Activated naive CD4-positive, alpha-beta T cell treated with anti-CD3 and anti-CD28 coated beads, Interleukin-2, amount 50 U/mL, for 72 hours (primary cell): ENCODE measurements at regions not wholly inside any gene's neighbourhood (a gene's known extent, or its start where the extent isn't known, plus 50 kb on each side); places are given as distances from the start of the nearest gene placed in this dataset.
A peak's percentile ranks its signal among the peaks of the same experiment; 100 is the strongest.

Source experiments
- ATAC-seq, 2 donors: fragments of 150-1000 bp; cut with Tn5 transposase; 2 replicates each; pipeline ENCODE4 v1.10.0; 2021; ENCODE audit warnings: mild to moderate bottlenecking in 2 of 2, moderate library complexity in 2 of 2
- DNase-seq, 2 donors: peaks; one replicate each; pipeline ENCODE4 v3.0.0; 2021 to 2022; ENCODE audit warnings: low spot score in 2 of 2
- H3K27ac Mint-ChIP-seq, 2 donors: one replicate each; pipeline ENCODE4 v1.8.0; 2022; ENCODE audit warnings: mild to moderate bottlenecking in 2 of 2, mixed read lengths in 2 of 2
- H3K36me3 Mint-ChIP-seq, 2 donors: one replicate each; pipeline ENCODE4 v1.8.0; 2022; ENCODE audit warnings: mixed read lengths in 2 of 2
- H3K9me3 Mint-ChIP-seq, 2 donors: one replicate each; pipeline ENCODE4 v1.8.0; 2022; ENCODE audit warnings: mixed read lengths in 2 of 2

DNA sequence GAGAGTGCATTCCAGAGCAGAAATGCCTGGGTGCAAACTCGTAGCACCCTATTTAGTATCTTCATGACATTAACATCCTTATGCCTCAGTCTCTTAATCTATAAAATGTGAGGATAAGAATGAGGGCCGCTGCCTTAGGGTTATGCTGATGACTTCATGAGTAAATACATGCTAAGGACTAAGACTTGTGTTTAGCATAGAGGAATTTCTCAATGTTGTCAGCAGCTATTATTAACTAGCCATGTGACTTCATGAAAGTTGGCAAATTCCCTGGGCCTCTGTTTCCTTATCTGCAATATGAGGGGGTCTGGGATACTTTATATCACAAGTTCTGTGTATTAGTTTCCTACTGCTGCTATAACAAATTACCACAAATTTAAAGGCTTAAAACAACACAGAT is 108.1 kb upstream of the RIPOR2 start:
- H3K9me3 Mint-ChIP-seq, result no peaks in the 10 kb centered on the region
- peaks cover 5 to 11% of the 10 kb centered on the region in 2 donors for H3K36me3 Mint-ChIP-seq
- no peak for DNase-seq
- ATAC-seq, result no peak
- no peak overlapping the region for H3K27ac Mint-ChIP-seq

DNA sequence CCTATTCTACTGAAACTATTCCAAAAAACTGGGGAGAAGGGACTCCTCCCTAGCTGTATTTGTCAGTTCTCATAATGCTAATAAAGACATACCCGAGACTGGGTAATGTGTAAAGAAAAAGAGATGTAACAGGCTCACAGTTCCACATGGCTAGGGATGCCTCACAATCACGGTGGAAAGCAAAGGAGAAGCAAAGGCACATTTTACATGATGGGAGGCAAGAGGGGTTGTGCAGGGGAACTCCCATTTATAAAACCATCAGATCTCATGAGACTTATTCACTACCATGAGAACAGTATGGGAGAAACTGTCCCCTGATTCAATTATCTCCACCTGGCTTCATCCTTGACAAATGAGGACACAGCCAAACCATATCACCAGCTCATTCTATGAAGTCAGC is 111.2 kb upstream of the RIPOR2 start:
- no peak overlapping the region for H3K27ac Mint-ChIP-seq
- DNase-seq (no peak), ATAC-seq (no peak)
- no peaks in the 10 kb centered on the region for H3K9me3 Mint-ChIP-seq
- H3K36me3 Mint-ChIP-seq, result no peaks in the 10 kb centered on the region

DNA sequence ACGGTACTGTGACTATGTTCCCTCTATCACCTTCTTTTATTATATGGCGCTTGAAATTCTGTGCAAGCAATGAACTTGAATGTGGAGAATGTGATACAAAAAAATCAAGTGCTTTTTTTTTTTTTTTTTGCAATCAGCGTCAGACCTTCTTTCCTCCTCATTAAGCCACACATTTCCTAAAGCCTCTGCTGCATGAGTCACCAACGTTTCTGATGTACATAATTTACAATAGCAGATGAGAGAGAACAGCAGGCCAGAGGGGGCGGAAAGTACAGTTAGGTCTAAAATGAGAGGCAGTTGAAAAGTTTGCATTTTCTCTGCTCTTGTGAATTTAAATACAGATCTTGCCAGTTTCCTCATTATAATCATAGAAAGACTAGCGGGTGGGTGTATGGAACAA is 114.6 kb upstream of the RIPOR2 start:
- H3K9me3 Mint-ChIP-seq, result no peaks in the 10 kb centered on the region
- H3K27ac Mint-ChIP-seq, result peak overlapping the region; percentile 65 to 78
- peaks cover 0 to 6% of the 10 kb centered on the region in 2 donors for H3K36me3 Mint-ChIP-seq
- peak in 1 of 2 donors; percentile 33 for DNase-seq
- peak; percentile 92 to 99 for ATAC-seq

DNA sequence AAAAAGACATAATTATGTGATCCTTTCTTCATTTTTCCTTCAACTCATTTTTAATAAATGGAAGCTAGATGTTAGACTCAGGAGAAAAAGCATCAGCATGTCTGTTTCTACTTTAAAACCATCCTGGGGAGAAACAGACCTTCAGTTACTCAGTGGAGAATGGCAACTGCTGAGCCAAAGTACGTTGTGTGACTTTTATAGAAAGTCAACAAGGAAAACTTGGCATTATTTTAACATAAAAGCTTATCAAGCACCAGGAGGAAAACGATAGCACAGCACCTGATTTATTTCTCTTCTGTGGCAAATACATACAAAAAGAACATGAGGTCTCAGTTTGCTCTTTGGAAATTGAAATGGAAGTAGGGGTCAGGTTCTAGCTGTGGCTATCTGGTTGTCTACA is 115.3 kb upstream of the RIPOR2 start:
- no peak for DNase-seq
- H3K27ac Mint-ChIP-seq, result peak overlapping the region; percentile 65 to 78
- peaks cover 0 to 10% of the 10 kb centered on the region in 2 donors for H3K36me3 Mint-ChIP-seq
- no peak for ATAC-seq
- peaks cover 5 to 6% of the 10 kb centered on the region in 2 donors for H3K9me3 Mint-ChIP-seq

DNA sequence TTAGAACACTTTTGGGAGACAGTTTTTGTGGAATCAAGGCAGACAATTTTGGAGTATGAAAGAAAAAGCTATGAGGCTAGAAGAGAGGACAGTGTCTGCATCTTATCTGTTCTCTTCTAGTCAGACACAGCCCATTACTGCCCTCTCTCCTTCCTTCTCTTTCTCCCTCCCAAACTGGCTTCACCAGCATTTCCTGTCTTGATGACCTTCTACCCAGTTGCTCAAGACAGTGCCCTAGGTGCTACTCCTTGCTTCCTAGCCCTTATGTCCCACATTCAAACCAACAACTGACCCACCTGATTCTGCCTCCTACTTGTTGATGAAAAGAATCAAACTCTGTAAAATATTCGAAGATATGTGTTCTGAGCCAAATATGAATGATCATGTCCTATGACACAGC is 116.4 kb upstream of the RIPOR2 start:
- DNase-seq (no peak), ATAC-seq (no peak)
- no peak overlapping the region for H3K27ac Mint-ChIP-seq
- peaks cover 12 to 14% of the 10 kb centered on the region in 2 donors for H3K9me3 Mint-ChIP-seq
- H3K36me3 Mint-ChIP-seq, result peaks cover 0 to 15% of the 10 kb centered on the region in 2 donors

DNA sequence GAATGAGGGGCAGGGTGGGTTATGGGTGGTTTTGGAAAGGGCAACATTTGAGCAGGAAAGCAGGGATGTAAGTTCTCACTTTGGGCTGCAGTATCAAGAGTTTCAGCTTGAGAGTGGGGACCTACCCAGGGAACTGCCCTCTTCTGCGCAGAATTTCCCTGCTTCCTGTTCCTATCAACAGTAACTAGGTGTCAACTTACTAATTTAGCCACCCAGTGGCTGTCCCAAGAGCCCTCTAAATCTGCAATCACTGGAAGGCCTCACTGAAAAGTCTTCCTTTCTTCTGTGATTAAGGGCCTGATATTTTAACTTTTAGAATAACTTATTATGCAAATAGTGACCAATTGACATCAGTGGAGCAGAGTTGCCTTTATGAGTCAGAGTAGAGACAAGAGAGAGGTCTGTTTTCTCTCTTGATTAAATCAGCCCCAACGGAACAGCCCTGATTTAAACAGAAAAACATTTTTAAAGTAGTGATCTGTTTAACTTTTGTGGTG is 118.2 kb upstream of the RIPOR2 start:
- Mint-ChIP-seq H3K9me3 (peaks cover 12 to 15% of the 10 kb centered on the region in 2 donors), H3K27ac (peak overlapping the region; percentile 32 to 36), H3K36me3 (peaks cover 0 to 15% of the 10 kb centered on the region in 2 donors)
- DNase-seq, result no peak
- ATAC-seq, result peak in 1 of 2 donors; percentile 35

DNA sequence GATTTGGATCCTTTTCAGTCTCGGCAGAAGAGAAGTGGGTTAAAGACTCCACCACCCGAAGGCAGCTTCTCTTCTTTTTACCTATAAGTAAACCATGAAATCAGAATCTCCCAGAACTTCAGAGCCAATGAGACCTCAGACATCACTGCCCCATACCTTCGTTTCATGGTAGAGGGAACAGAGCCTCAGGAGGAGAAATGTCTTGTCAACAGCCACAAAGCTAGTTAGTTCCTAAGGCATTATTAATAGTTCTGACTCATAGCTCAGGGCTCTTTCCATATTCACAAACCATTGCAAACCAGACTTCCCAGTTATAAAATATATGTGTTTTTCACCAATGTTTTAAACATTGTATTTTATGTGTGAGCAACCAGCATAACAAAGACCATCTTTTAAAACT is 118.7 kb upstream of the RIPOR2 start:
- DNase-seq, result no peak
- H3K36me3 Mint-ChIP-seq, result peaks cover 0 to 15% of the 10 kb centered on the region in 2 donors
- ATAC-seq, result no peak
- H3K9me3 Mint-ChIP-seq, result peaks cover 12 to 15% of the 10 kb centered on the region in 2 donors
- H3K27ac Mint-ChIP-seq, result peak overlapping the region in 1 of 2 donors; percentile 36

DNA sequence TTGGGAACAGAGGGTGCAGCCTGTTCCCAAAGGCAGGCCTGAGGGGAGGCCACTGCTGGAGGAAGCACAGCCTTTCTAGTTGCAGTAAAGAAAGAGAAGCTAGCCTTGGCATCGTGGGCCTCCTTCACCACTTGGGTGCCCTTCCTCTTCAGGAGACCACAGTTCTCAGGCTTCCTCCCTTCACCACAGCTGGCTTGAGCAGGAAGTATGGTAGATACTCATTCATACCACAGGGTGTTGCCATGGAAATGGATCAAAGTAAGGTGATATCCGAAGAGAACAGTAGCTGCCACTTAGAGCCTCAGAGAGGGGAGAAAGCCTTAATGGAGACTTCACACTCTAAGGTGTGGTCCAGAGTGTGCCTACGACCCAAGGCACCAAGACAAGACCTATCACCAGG is 120.4 kb upstream of the RIPOR2 start:
- Mint-ChIP-seq H3K27ac (peak overlapping the region; percentile 75 to 95), H3K36me3 (peaks cover 0 to 15% of the 10 kb centered on the region in 2 donors), H3K9me3 (peaks cover 12 to 15% of the 10 kb centered on the region in 2 donors)
- peak; percentile 97 to 99 for ATAC-seq
- DNase-seq, result peak; percentile 63 to 70

DNA sequence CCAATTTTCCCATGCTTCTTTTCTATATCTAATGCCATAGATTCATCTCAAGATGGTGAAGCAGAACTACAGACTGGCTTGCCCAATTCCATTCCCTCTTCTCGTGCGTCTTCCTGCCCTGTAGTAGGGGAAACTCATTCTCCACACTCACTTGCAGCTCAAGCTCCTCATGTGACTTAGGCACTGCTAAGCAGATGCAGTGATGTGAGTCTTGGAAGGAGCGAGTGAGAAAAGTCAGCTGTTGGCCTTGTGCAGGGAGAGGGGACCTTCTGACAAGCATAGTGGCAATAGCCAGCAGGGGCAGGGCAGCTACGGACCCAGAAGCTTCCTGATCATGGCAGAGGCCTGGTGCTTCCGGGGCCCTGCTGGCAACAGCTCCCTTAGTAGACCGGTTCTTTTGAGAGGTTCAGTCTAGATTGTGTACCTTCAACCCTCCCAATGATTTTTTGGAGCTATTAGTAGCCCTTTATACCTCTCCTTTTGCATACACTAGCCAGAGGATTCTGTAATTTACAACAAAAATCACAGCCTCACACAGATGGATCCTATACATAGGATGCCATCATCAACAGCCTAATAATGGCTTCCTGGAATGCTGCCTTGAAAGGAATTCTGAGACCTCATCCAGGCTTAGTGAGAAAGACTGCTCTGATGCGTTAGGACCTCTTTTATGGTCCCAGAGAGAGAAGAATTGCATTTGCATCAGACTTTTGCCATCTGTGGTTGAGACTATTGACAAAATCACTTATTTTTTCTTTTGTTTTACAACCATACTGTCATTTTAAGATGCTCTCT is 121.5 kb upstream of the RIPOR2 start:
- DNase-seq, result no peak
- Mint-ChIP-seq H3K9me3 (peaks cover 12 to 15% of the 10 kb centered on the region in 2 donors), H3K36me3 (peaks cover 0 to 15% of the 10 kb centered on the region in 2 donors), H3K27ac (peak overlapping the region; percentile 30 to 73)
- no peak for ATAC-seq

DNA sequence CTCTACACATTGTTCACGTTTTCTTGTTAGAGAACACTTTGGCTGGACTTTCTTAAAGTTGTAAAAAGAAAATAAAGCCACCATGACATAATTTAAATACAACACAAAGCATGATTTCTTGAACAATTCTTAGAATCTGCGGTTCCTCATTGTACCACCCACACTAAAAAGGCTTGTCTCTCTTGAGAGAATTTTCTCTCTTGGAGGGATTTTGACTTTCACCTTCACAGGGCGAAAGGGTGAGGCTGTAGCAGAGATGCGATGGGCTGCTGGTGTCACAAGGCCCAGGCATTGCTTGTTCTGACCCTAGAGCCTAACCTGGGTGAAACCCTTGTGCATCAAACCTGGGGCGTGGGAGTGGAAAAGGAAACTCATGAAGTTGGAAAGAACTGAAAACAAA is 122.7 kb upstream of the RIPOR2 start:
- no peak for ATAC-seq
- Mint-ChIP-seq H3K27ac (peak overlapping the region in 1 of 2 donors; percentile 26), H3K9me3 (peaks cover 12 to 15% of the 10 kb centered on the region in 2 donors), H3K36me3 (peaks cover 0 to 15% of the 10 kb centered on the region in 2 donors)
- DNase-seq, result no peak

DNA sequence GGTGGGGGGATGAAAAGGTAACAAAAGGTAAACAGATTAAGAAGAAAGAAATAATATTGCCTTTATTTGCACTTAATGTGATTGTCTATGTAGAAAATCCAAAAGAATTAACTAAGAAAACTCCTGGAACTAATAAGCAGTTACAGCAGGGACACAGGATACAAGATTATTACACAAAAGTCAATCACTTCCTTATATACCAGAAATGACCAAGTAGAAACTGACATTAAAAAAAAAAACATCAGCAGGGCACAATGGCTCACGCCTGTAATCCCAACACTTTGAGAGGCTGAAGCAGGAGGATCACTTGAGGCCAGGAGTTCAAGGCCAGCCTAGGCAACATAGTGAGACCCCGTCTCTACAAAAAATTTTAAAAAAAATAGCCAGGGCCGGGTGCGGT is 123.2 kb upstream of the RIPOR2 start:
- H3K9me3 Mint-ChIP-seq, result peaks cover 12 to 15% of the 10 kb centered on the region in 2 donors
- H3K27ac Mint-ChIP-seq, result peak overlapping the region in 1 of 2 donors; percentile 26
- peaks cover 0 to 15% of the 10 kb centered on the region in 2 donors for H3K36me3 Mint-ChIP-seq
- ATAC-seq, result no peak
- DNase-seq, result no peak

DNA sequence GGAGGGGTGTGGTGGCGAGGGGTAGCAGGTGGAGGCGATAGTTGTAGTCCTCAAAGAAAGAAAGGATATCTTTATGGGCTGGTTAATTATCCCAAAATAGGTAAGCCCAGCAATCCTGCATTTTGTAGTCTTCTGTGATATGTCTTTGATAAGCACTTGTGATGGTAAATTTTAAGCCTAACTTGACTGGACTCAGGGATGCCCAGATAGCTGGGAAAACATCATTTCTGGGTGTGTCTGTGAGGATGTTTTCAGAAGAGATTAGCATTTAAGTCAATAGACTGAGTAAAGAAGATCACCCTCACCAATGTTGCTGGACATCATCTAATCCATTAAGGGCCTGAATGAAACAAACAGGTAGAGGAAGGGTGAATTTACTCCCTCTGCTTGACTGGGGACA is 124.8 kb upstream of the RIPOR2 start:
- no peak for DNase-seq
- H3K9me3 Mint-ChIP-seq, result peaks cover 12 to 19% of the 10 kb centered on the region in 2 donors
- no peak overlapping the region for H3K27ac Mint-ChIP-seq

DNA sequence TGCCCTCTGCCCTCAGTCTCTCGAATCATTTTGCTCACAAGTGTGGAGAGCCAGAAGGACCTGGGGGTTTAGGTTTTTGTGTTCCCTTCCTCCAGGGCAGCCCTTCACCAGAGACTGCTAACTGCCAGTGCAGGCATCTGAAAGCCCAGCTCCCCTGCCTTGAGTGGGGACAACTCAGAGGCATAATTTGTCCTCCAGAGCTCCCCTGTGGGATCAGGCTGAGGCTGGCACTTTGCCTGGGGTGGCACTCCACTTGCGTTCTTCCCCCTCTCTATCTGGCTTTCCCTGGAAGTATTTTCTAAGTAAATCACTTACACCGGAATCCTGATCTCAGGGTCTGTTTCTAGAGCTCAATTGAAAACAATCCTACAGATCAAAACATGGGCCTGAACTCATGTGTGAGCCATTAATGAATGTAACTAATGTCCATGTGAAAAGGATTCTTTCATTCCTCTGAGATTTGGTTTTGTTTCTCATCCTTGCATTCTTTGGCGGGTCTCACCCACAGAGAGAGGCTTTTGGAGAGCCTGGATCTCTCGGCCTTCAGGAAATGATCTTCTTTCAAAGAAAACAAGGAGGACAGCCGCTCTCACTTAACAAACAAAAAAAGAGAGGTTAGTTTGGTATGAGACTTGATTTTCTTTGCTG is 125.7 kb upstream of the RIPOR2 start:
- H3K9me3 Mint-ChIP-seq, result peaks cover 4 to 10% of the 10 kb centered on the region in 2 donors
- peaks cover 0 to 1% of the 10 kb centered on the region in 2 donors for H3K36me3 Mint-ChIP-seq
- no peak for ATAC-seq
- no peak overlapping the region for H3K27ac Mint-ChIP-seq
- DNase-seq, result no peak

More for the DNA sequence above, 124.8 kb upstream of the RIPOR2 start:
- peaks cover 0 to 9% of the 10 kb centered on the region in 2 donors for H3K36me3 Mint-ChIP-seq
- no peak for ATAC-seq

DNA sequence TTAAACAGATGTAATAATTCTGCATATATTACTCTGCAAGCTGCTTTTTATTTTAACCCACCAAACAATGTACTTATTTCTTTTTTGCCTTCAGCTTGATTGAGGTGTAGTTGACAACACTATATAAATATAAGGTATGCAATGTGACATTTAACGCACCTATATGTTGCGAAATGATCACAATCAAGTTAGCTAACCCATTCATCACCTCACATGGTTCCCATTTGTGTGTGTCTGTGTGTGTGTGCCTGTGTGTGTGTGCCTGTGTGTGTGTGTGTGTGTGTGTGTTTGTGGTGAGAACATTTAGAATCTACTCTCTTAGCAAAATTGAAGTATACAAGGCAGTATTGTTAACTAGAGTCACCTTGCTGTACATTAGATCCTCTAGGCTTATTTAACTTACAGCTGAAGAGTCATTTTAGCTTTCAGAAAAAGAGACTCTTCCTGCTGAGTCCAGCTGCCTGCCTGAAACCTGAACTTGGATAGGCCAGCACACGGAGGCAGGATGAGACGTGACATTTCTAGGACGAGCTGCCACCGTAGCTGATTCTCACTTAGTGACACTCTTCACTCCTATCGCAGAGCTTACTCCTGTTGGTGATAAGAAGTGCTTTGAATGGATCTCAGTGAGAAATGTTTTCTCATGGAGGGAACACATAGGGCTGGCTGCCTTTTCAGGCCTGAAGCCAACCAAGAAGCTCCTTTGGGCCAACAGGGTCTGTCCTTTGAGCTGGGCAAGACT is 126.5 kb upstream of the RIPOR2 start:
- peak overlapping the region in 1 of 2 donors; percentile 22 for H3K27ac Mint-ChIP-seq
- H3K9me3 Mint-ChIP-seq, result peaks cover 0 to 5% of the 10 kb centered on the region in 2 donors
- no peak for ATAC-seq
- no peak for DNase-seq
- H3K36me3 Mint-ChIP-seq, result no peaks in the 10 kb centered on the region

DNA sequence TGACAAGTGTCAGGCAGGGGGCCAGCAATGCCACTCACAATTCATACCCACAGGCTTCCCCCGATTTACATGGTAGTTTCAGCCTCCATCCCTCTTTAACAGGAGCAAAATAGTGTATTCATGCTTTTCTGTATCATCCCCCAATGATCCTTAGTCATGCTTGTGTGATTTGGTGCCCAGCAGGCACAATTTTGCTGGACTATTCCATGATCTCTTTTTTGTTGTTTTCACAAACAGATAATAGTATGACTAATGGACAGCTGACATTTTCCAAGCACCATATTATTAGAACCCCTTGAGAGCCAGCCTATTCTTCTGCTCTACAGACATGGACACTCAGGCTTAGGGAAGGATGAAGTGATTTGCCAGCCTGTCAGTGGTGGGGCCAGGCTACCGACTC is 128.2 kb upstream of the RIPOR2 start:
- ATAC-seq, result no peak
- Mint-ChIP-seq H3K27ac (peak overlapping the region in 1 of 2 donors; percentile 48), H3K9me3 (peaks cover 0 to 5% of the 10 kb centered on the region in 2 donors), H3K36me3 (no peaks in the 10 kb centered on the region)
- DNase-seq, result no peak

DNA sequence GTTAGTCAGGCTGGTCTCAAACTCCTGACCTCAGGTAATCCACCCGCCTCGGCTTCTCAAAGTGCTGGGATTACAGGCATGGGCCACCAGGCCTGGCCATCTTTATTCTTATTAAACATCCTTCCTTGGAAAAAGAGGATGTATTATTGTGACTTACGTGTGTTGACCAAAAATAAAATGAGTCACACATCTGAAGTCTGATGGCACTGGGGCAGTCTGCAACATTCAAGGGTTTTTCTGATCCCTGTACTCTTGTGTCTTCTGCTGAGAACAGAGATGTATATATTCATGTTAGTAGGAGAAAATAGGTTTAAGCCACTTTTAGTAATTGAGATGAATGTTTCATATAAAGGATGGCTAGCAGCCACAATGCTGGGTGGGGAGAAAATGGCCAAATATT is 129.9 kb upstream of the RIPOR2 start:
- ATAC-seq, result no peak
- no peak overlapping the region for H3K27ac Mint-ChIP-seq
- H3K9me3 Mint-ChIP-seq, result peaks cover 3 to 5% of the 10 kb centered on the region in 2 donors
- peaks cover 0 to 6% of the 10 kb centered on the region in 2 donors for H3K36me3 Mint-ChIP-seq
- DNase-seq, result no peak

DNA sequence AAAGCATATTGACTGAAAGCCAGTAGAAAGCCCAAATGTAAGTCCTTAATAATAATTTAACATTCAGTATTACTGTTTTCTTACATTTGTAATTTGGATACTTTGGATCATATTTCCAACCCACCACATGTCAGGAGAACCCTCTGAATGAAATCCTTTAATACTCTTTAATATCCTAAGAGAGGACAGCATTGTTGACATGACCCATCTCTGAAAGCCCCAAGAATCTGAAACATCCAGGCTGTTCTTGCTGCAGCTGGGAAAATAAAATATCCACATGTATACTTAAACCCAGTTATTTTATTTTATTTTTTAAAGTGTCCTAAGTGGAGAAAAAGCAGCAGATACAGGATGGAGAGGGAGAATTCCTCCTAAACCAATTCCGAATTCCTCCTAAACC is 130.8 kb upstream of the RIPOR2 start:
- DNase-seq (no peak), ATAC-seq (no peak)
- H3K9me3 Mint-ChIP-seq, result peaks cover 3 to 5% of the 10 kb centered on the region in 2 donors
- H3K36me3 Mint-ChIP-seq, result peaks cover 0 to 6% of the 10 kb centered on the region in 2 donors
- H3K27ac Mint-ChIP-seq, result no peak overlapping the region
